ENCODE measurements at regions not wholly inside any gene's neighbourhood (a gene's known extent, or its start where the extent isn't known, plus 50 kb on each side); places are given as distances from the start of the nearest gene placed in this dataset.

- TF ChIP-seq CTCF (IDR thresholded peaks at IDR 0.05 in 2 of 3, conservative IDR thresholded peaks at IDR 0.05 in 1 of 3; ENCODE audit: borderline replicate concordance in 1 of 3, insufficient read depth in 1 of 3, low read depth in 2 of 3, low read length in 2 of 3) (no peak), EZH2 (IDR thresholded peaks at IDR 0.05) (no peak), ZFX (IDR thresholded peaks at IDR 0.05) (no peak), POLR2A (IDR thresholded peaks at IDR 0.05; ENCODE audit: borderline replicate concordance, extremely low read depth, insufficient read depth, insufficient read length) (no peak), MAX (IDR thresholded peaks at IDR 0.05) (no peak), POLR2AphosphoS5 (IDR thresholded peaks at IDR 0.05; ENCODE audit: low read depth, low read length) (no peak), EGR1 (IDR thresholded peaks at IDR 0.05; ENCODE audit: low read depth) (no peak), YY1 (IDR thresholded peaks at IDR 0.05; ENCODE audit: extremely low read depth, insufficient replicate concordance, low read depth, low read length) (no peak), CBX3 (IDR thresholded peaks at IDR 0.05; ENCODE audit: low read depth) (no peak), SP1 (IDR thresholded peaks at IDR 0.05; ENCODE audit: low read depth) (no peak)
Observed at GRCh38 chr4:181281451-181281850, 961.8 kb upstream of the TENM3 start.

Measured in HCT116 (cell line).